KMS-11 (cell line): ENCODE measurements at regions not wholly inside any gene's neighbourhood (a gene's known extent, or its start where the extent isn't known, plus 50 kb on each side); places are given as distances from the start of the nearest gene placed in this dataset.

Experiments
- H2AFZ ChIP-seq: fragments of 200-600 bp; sonication (generic); 2 replicates; pipeline ENCODE4 v1.6.1; 2016; ENCODE audit warnings: antibody characterized with exemption, mixed run types, low read depth
- H3K27ac ChIP-seq: fragments of 200-600 bp; sonication (generic); 2 replicates; pipeline ENCODE4 v1.6.1; 2016; ENCODE audit warnings: mild to moderate bottlenecking, mixed run types
- H3K27me3 ChIP-seq: fragments of 200-600 bp; sonication (generic); 2 replicates; pipeline ENCODE4 v1.6.1; 2017; ENCODE audit warnings: mild to moderate bottlenecking, low read depth, mixed run types, moderate library complexity; ENCODE audit not compliant: insufficient read depth
- H3K36me3 ChIP-seq: fragments of 200-600 bp; sonication (generic); 2 replicates; pipeline ENCODE4 v1.6.1; 2017; ENCODE audit warnings: mild to moderate bottlenecking, mixed run types; ENCODE audit not compliant: insufficient read depth
- H3K4me1 ChIP-seq: fragments of 200-600 bp; sonication (generic); 2 replicates; pipeline ENCODE4 v1.6.1; 2016; ENCODE audit warnings: mild to moderate bottlenecking, low read depth, mixed run types; ENCODE audit not compliant: poor library complexity, severe bottlenecking
- H3K4me2 ChIP-seq: fragments of 200-600 bp; sonication (generic); 2 replicates; pipeline ENCODE4 v1.7.0; 2016; ENCODE audit warnings: mild to moderate bottlenecking, mixed run types
- H3K4me3 ChIP-seq: fragments of 200-600 bp; sonication (generic); IDR thresholded peaks from 2 replicates; pipeline ENCODE4 v1.6.1; 2017; ENCODE audit warnings: low read depth, low read length, mixed read lengths; ENCODE audit not compliant: insufficient read depth
- H3K79me2 ChIP-seq: fragments of 200-600 bp; sonication (generic); 2 replicates; pipeline ENCODE4 v1.6.1; 2016; ENCODE audit warnings: low read depth, mixed run types; ENCODE audit not compliant: insufficient read depth
- H3K9ac ChIP-seq: fragments of 200-600 bp; sonication (generic); 2 replicates; pipeline ENCODE4 v1.6.1; 2016; ENCODE audit warnings: mild to moderate bottlenecking, mixed run types
- H4K20me1 ChIP-seq: fragments of 200-600 bp; sonication (generic); 2 replicates; pipeline ENCODE4 v1.6.1; 2016; ENCODE audit warnings: mild to moderate bottlenecking, mixed run types; ENCODE audit not compliant: insufficient read depth
- CTCF ChIP-seq: fragments of 200-600 bp; sonication (generic); conservative IDR thresholded peaks from 2 replicates; pipeline ENCODE4 v1.6.1; 2017; ENCODE audit warnings: low read depth, mild to moderate bottlenecking, antibody characterized with exemption, low read length, moderate library complexity, mixed read lengths

- Histone ChIP-seq H3K27me3 (no peaks in the 10 kb centered on the region), H3K36me3 (no peaks in the 10 kb centered on the region), H3K4me3 (no peak overlapping the region), H3K27ac (no peak overlapping the region), H3K4me1 (no peaks in the 10 kb centered on the region), H2AFZ (no peak overlapping the region), H3K9ac (no peak overlapping the region), H3K4me2 (no peak overlapping the region), H4K20me1 (no peaks in the 10 kb centered on the region), H3K79me2 (no peaks in the 10 kb centered on the region)
- no peak for TF ChIP-seq CTCF
Measured at GRCh38 chr3:65027335-65027734, 339.5 kb upstream of the ADAMTS9 start.

- Histone ChIP-seq H3K27ac (no peak overlapping the region), H3K4me2 (no peak overlapping the region), H3K4me3 (no peak overlapping the region), H3K79me2 (no peaks in the 10 kb centered on the region), H3K36me3 (no peaks in the 10 kb centered on the region), H2AFZ (no peak overlapping the region), H4K20me1 (no peaks in the 10 kb centered on the region), H3K27me3 (no peaks in the 10 kb centered on the region), H3K4me1 (no peaks in the 10 kb centered on the region), H3K9ac (no peak overlapping the region)
- TF ChIP-seq CTCF = no peak
Measured at GRCh38 chr3:65026151-65026550, 338.4 kb upstream of the ADAMTS9 start.

GRCh38 chr3:65024148-65024547 lies 336.3 kb upstream of the ADAMTS9 start:
- Histone ChIP-seq H3K79me2 (no peaks in the 10 kb centered on the region), H3K27ac (no peak overlapping the region), H3K4me1 (no peaks in the 10 kb centered on the region), H3K27me3 (no peaks in the 10 kb centered on the region), H3K9ac (no peak overlapping the region), H3K4me2 (no peak overlapping the region), H4K20me1 (no peaks in the 10 kb centered on the region), H2AFZ (no peak overlapping the region), H3K4me3 (no peak overlapping the region), H3K36me3 (no peaks in the 10 kb centered on the region)
- no peak for TF ChIP-seq CTCF

- no peak for TF ChIP-seq CTCF
Measured at GRCh38 chr3:65020281-65021160, 332.7 kb upstream of the ADAMTS9 start.

More at GRCh38 chr3:65020281-65021160, 332.7 kb upstream of the ADAMTS9 start:
- no peak overlapping the region for H3K4me2 ChIP-seq
- no peak overlapping the region for H3K4me3 ChIP-seq
- H3K36me3 ChIP-seq = no peaks in the 10 kb centered on the region
- no peaks in the 10 kb centered on the region for H3K27me3 ChIP-seq
- H3K27ac ChIP-seq = no peak overlapping the region
- H3K79me2 ChIP-seq = no peaks in the 10 kb centered on the region
- no peaks in the 10 kb centered on the region for H4K20me1 ChIP-seq
- H3K9ac ChIP-seq = no peak overlapping the region
- no peaks in the 10 kb centered on the region for H3K4me1 ChIP-seq
- no peak overlapping the region for H2AFZ ChIP-seq
